BLaER1 (cell line): ENCODE measurements at regions not wholly inside any gene's neighbourhood (a gene's known extent, or its start where the extent isn't known, plus 50 kb on each side); places are given as distances from the start of the nearest gene placed in this dataset.
"Not testable (repeated sequence)": the region's sequence is repeated elsewhere in the genome, so short reads cannot be mapped to it uniquely, and the experiment has no call there.

Experiments used
- H3K27ac ChIP-seq: shearing (Covaris generic); formaldehyde crosslinking; 2 replicates; pipeline ENCODE4 v1.8.1; 2022
- H3K27me3 ChIP-seq: shearing (Covaris generic); formaldehyde crosslinking; 2 replicates; pipeline ENCODE4 v1.8.1; 2022
- H3K36me3 ChIP-seq: shearing (Covaris generic); formaldehyde crosslinking; 2 replicates; pipeline ENCODE4 v1.8.1; 2022
- H3K4me1 ChIP-seq: shearing (Covaris generic); formaldehyde crosslinking; 2 replicates; pipeline ENCODE4 v1.8.1; 2022
- H3K4me2 ChIP-seq: shearing (Covaris generic); formaldehyde crosslinking; 2 replicates; pipeline ENCODE4 v1.8.1; 2022
- H3K4me3 ChIP-seq: shearing (Covaris generic); formaldehyde crosslinking; 2 replicates; pipeline ENCODE4 v1.8.1; 2022
- H3K9ac ChIP-seq: shearing (Covaris generic); formaldehyde crosslinking; 2 replicates; pipeline ENCODE4 v1.8.1; 2022
- H3K9me3 ChIP-seq: shearing (Covaris generic); formaldehyde crosslinking; 2 replicates; pipeline ENCODE4 v1.8.1; 2022
- H4K20me1 ChIP-seq: shearing (Covaris generic); formaldehyde crosslinking; 2 replicates; pipeline ENCODE4 v1.8.1; 2022
- Cebpa-rat ChIP-seq: shearing (Covaris generic); IDR thresholded peaks from 2 replicates; pipeline ENCODE4 v1.8.1; 2022

DNA sequence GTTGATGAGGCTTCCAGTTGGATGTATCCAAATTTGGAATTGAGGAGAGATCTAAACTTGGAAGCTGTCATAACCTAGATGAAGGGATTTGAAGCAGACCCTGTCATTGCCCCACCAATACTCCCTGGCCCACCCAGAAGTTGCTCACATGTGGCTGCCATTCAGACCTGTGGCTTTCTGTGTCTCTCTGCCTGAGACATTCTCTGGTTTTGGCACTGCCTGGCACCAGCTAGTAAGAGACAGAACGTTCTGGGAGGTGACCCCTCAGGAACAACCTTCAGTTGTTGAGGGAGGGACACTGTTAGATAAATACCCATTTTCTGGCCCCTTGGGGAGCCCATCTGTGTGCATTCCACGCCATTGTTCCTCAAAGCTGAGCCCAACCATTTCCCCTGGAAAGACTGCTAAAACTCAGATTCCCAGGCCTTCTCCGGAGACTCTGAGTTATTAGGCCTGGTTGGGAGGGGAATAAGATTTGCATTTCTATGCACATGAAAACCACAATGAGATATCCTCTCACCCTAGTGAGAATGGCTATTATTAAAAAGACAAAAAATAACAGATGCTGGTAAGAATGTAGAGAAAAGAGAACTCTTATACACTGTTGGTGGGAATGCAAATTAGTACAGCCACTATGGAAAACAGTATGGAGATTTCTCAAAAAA, 290.4 kb downstream of the TSHZ3 start:
- Histone ChIP-seq H4K20me1 (no peaks in the 10 kb centered on the region), H3K4me2 (no peak overlapping the region), H3K27ac (no peak overlapping the region), H3K4me3 (no peak overlapping the region), H3K9ac (no peak overlapping the region), H3K27me3 (no peaks in the 10 kb centered on the region), H3K4me1 (0 out of 2 replicates have a peak, but pooled peaks cover 10% of the 10 kb centered on the region), H3K9me3 (peaks cover 11% of the 10 kb centered on the region), H3K36me3 (no peaks in the 10 kb centered on the region)
- no peak for TF ChIP-seq Cebpa-rat

DNA sequence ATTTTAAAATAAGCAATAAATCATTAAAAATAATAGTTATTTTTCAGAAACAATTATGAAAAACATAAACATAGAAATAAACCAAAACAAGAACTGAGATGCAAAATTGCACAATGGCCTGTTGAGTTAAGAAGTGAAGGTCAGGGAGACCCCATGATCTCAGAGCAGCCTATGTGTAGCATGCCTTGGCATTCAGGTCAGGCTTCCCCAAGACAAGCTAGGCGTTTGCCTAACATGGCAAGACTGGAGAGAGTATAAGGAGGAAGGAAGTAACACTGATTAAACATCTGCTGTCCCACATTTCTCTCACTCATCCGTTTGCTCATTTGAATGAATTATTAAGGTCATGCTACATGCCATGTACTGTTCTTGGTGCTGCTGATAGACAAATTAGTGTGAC, 291.8 kb downstream of the TSHZ3 start:
- H3K4me2 ChIP-seq, result peak overlapping the region; percentile 6
- H3K4me3 ChIP-seq, result no peak overlapping the region
- no peaks in the 10 kb centered on the region for H4K20me1 ChIP-seq

DNA sequence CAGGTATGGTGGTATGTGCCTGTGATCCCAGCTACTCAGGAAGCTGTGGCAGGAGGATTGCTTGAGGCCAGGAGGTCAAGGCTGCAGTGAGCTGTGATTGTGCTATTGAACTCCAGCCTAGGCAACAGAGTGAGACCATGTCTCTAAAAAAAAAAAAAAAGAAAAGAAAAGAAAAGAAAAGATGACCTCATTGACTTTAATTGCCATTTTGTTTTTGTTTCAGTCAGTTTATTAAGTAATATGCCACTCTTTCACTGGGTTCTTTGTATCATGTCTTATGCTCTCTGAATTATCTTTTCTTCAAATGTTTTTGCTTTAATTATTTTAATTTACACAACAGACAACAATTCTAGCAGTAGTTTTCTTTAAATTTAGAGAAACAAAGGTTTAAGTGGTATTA, 293.8 kb downstream of the TSHZ3 start:
- Histone ChIP-seq H3K27ac (no peak overlapping the region), H3K36me3 (no peaks in the 10 kb centered on the region), H3K9ac (no peak overlapping the region), H3K4me2 (no peak overlapping the region), H3K27me3 (no peaks in the 10 kb centered on the region), H3K4me1 (0 out of 2 replicates have a peak, but pooled peaks cover 10% of the 10 kb centered on the region), H3K9me3 (peaks cover 5% of the 10 kb centered on the region), H4K20me1 (no peaks in the 10 kb centered on the region), H3K4me3 (no peak overlapping the region)
- TF ChIP-seq Cebpa-rat, result no peak

More for the DNA sequence above, 291.8 kb downstream of the TSHZ3 start:
- H3K36me3 ChIP-seq, result no peaks in the 10 kb centered on the region
- H3K9me3 ChIP-seq, result peaks cover 11% of the 10 kb centered on the region
- H3K27ac ChIP-seq, result no peak overlapping the region
- TF ChIP-seq Cebpa-rat, result no peak
- 0 out of 2 replicates have a peak, but pooled peaks cover 10% of the 10 kb centered on the region for H3K4me1 ChIP-seq
- H3K27me3 ChIP-seq, result no peaks in the 10 kb centered on the region
- H3K9ac ChIP-seq, result no peak overlapping the region

DNA sequence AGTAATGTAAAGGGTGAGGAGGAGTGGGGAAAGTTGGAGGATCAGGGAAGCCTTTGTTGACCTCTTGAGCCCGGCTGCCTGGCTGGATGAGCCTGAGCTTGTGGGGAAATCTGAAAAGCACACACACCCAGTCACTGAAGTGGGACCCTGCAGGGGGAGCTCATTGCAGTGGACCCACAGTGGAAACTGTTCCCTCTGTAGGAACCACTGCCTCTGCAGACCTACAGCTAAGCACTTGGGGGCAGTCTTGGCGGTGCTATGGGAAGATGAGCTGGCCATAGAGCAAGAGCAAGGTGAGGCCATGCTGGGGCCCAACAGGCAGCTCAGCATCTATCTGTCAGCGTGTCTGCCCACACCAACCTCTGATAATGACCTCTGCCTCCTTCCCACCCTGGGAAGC, 294.8 kb downstream of the TSHZ3 start:
- H3K27ac ChIP-seq, result no peak overlapping the region
- TF ChIP-seq Cebpa-rat, result no peak
- no peaks in the 10 kb centered on the region for H3K27me3 ChIP-seq
- H3K9me3 ChIP-seq, result no peaks in the 10 kb centered on the region
- no peak overlapping the region for H3K9ac ChIP-seq
- H3K4me2 ChIP-seq, result no peak overlapping the region
- no peaks in the 10 kb centered on the region for H3K36me3 ChIP-seq
- H4K20me1 ChIP-seq, result no peaks in the 10 kb centered on the region
- 0 out of 2 replicates have a peak, but pooled peaks cover 10% of the 10 kb centered on the region for H3K4me1 ChIP-seq
- H3K4me3 ChIP-seq, result no peak overlapping the region

DNA sequence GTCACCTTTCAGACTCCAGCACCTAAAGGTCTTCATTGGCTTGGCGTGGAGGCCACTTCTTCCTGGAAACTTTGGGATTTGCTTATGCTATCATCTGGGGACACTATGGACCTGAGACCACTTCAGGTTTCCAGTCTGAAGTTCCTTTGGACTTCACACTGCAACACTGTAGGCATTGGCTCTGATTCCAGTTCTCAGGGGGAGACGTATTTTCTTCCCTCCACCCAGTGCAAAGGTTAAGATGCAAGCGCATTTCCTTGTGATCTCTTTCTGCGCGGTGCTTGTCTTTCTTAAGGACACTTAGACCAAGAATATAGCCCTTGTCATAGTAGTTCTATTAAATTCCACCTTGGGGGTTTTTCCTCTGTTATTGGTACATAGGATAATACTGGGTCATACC, 299.8 kb downstream of the TSHZ3 start:
- no peak for TF ChIP-seq Cebpa-rat
- Histone ChIP-seq H3K4me1 (no peaks in the 10 kb centered on the region), H3K9me3 (no peaks in the 10 kb centered on the region), H3K36me3 (no peaks in the 10 kb centered on the region), H3K27me3 (no peaks in the 10 kb centered on the region), H3K27ac (no peak overlapping the region), H3K4me2 (no peak overlapping the region), H3K9ac (no peak overlapping the region), H4K20me1 (no peaks in the 10 kb centered on the region), H3K4me3 (no peak overlapping the region)

DNA sequence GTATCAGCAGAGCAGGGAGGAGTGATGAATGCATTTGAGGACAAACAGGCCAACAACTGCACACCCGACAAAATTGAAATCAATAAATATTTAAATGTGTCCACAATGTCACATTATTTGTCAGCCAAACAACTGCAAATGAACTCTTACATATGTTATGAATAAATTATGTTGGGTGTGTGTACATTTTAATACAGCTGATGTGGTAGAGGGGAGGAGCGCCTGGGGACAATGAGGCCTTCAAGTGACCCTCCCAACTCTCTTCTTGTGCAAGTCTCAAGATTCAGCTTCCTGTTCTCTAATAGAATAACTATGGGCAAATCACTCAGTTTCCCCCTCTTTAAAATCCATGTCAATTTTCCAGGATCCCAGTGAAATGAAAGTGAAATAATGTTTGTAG, 303.2 kb downstream of the TSHZ3 start:
- Histone ChIP-seq H3K27me3 (no peaks in the 10 kb centered on the region), H3K4me1 (no peaks in the 10 kb centered on the region), H3K4me3 (no peak overlapping the region), H3K9me3 (no peaks in the 10 kb centered on the region), H3K36me3 (no peaks in the 10 kb centered on the region), H3K4me2 (no peak overlapping the region), H3K9ac (no peak overlapping the region), H4K20me1 (no peaks in the 10 kb centered on the region), H3K27ac (no peak overlapping the region)
- no peak for TF ChIP-seq Cebpa-rat

DNA sequence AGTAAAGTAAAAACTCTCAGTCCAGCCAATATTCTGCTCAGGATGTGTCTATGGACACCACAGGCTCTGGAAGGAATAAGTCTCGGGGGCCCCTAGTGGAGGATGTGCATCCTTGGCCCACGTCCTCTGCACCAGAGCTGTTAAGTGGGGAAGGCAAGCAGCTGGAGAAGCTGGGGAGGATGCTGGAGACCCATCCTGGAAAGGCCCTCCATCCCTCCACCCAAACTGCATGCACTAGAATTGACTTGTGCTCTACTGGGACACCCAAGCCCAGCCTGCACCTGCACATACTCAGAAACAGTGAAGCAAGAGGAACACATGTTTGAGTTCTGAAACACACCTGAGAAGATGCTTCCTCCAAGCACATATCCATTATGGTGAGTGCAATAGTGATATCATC, 307.8 kb downstream of the TSHZ3 start:
- Histone ChIP-seq H3K36me3 (no peaks in the 10 kb centered on the region), H3K9me3 (no peaks in the 10 kb centered on the region), H4K20me1 (no peaks in the 10 kb centered on the region), H3K27me3 (no peaks in the 10 kb centered on the region), H3K4me2 (no peak overlapping the region), H3K4me1 (no peaks in the 10 kb centered on the region), H3K9ac (no peak overlapping the region), H3K27ac (no peak overlapping the region), H3K4me3 (no peak overlapping the region)
- TF ChIP-seq Cebpa-rat, result no peak

DNA sequence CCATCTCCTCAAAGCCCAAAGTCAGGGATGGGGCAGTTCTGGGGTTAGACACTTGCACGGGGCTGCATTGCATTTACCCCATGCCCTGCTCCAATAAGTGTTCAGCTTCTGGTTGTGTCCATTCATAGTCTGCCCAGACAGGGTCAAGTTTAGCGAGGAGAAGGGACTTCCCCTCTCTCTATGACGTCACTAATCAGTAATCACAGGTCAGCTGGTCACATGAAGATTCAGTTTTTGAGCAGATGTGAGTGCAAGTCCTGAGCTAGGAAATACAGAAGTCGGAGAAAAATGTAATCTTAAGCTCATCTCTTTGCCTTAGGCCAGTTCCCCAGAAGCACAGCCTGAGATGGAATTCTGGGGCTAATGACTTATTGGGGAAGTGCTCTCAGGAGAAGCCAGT, 310.1 kb downstream of the TSHZ3 start:
- no peak overlapping the region for H3K27ac ChIP-seq
- no peak for TF ChIP-seq Cebpa-rat
- H3K9me3 ChIP-seq, result 0 out of 2 replicates have a peak, but pooled peaks cover 3% of the 10 kb centered on the region
- no peak overlapping the region for H3K9ac ChIP-seq
- H3K4me3 ChIP-seq, result no peak overlapping the region
- no peaks in the 10 kb centered on the region for H3K4me1 ChIP-seq
- no peaks in the 10 kb centered on the region for H3K27me3 ChIP-seq
- no peaks in the 10 kb centered on the region for H4K20me1 ChIP-seq
- H3K36me3 ChIP-seq, result no peaks in the 10 kb centered on the region
- no peak overlapping the region for H3K4me2 ChIP-seq

DNA sequence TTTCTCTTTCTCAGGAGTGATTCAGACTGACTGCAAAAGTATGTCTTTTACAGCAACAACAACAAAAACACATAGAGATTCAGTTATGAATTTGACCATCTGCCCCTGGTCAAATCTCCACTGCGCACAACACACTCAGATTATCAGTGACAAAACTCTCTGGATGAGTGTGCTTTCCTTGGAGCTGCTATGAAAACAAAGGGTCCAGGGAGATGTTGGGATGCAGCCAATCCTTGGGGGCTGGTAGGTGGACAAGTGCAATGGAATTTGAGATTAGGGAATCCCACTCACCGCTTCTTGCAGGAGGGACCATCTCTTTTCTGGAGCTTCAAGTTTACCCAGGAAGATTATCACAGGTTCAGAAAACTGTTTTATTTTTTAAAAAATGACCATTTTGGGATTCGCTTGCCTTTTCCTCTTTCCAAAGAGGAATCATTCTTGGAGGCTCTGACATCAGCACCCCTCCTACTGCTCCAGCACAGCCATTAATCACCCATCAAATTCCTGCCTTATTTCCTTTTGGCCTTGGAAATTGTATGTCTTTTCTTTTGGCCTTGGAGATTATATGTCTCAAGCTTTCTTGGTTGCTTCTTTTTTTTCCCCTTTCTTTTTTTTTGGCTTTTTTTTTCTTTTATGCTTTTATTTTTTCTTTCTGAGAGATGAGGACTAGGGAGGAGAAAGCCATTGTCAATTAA, 311.8 kb downstream of the TSHZ3 start:
- no peak overlapping the region for H3K27ac ChIP-seq
- H3K27me3 ChIP-seq, result no peaks in the 10 kb centered on the region
- no peaks in the 10 kb centered on the region for H3K4me1 ChIP-seq
- H3K9me3 ChIP-seq, result 0 out of 2 replicates have a peak, but pooled peaks cover 3% of the 10 kb centered on the region
- H3K4me2 ChIP-seq, result no peak overlapping the region
- H3K4me3 ChIP-seq, result no peak overlapping the region
- TF ChIP-seq Cebpa-rat, result no peak
- H3K36me3 ChIP-seq, result no peaks in the 10 kb centered on the region
- no peak overlapping the region for H3K9ac ChIP-seq
- no peaks in the 10 kb centered on the region for H4K20me1 ChIP-seq

DNA sequence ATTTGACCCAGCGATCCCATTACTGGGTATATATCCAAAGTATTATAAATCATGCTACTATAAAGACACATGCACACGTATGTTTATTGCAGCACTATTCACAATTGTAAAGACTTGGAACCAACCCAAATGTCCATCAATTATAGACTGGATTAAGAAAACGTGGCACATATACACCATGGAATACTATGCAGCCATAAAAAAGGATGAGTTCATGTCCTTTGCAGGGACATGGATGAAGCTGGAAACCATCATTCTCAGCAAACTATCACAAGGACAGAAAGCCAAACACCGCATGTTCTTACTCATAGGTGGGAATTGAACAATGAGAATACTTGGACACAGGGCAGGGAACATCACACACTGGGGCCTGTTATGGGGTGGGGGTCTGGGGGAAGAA, 317.8 kb downstream of the TSHZ3 start:
- not testable (repeated sequence) for H3K27ac ChIP-seq, H3K4me2 ChIP-seq, H3K36me3 ChIP-seq, H4K20me1 ChIP-seq, H3K9ac ChIP-seq, H3K9me3 ChIP-seq, H3K4me1 ChIP-seq, H3K4me3 ChIP-seq, H3K27me3 ChIP-seq
